GM21381 (cell line): ENCODE measurements at regions not wholly inside any gene's neighbourhood (a gene's known extent, or its start where the extent isn't known, plus 50 kb on each side); places are given as distances from the start of the nearest gene placed in this dataset.
"Not testable (repeated sequence)": the region's sequence is repeated elsewhere in the genome, so short reads cannot be mapped to it uniquely, and the experiment has no call there.

Experiments
- ATAC-seq: cut with Tn5 transposase; IDR thresholded peaks from one replicate; pipeline ENCODE4 v1.9.1; 2021; ENCODE audit warnings: mild to moderate bottlenecking, moderate library complexity; ENCODE audit not compliant: unreplicated experiment

GRCh38 chr14:30349520-30349919, 209.4 kb upstream of the G2E3 start:
- no peak for ATAC-seq

GRCh38 chr14:30354439-30354838, 204.5 kb upstream of the G2E3 start:
- ATAC-seq: no peak

- ATAC-seq: no peak
These were observed 203.5 kb upstream of the G2E3 start for GRCh38 chr14:30355431-30355913.

GRCh38 chr14:30356438-30357202, 202.3 kb upstream of the G2E3 start:
- no peak for ATAC-seq

GRCh38 chr14:30357791-30358190, 201.2 kb upstream of the G2E3 start:
- ATAC-seq: no peak

GRCh38 chr14:30362369-30363218, 196.4 kb upstream of the G2E3 start:
- ATAC-seq: no peak

DNA sequence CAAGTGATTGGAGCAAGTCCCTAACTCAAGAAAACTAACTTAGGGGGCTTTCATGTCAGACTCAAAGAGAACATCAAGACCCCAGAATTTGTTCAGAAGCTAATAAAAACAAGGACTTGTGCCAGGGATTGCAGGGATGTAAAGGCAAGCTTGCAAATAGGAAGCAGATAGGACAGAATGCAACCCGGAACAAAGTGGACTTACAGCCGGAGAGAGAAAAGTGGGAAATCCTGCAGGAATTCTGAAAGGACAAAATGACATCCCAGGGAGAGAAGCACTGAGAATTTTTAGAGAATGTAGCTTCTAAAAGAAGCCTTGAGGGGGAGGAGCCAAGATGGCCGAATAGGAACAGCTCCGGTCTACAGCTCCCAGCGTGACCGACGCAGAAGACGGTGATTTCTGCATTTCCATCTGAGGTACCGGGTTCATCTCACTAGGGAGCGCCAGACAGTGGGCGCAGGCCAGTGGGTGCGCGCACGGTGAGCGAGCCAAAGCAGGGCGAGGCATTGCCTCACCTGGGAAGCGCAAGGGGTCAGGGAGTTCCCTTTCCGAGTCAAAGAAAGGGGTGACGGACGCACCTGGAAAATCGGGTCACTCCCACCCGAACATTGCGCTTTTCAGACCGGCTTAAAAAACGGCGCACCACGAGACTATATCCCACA, 195.6 kb upstream of the G2E3 start:
- ATAC-seq: not testable (repeated sequence)

- no peak for ATAC-seq
These were observed 189.3 kb upstream of the G2E3 start for GRCh38 chr14:30369502-30370180.

DNA sequence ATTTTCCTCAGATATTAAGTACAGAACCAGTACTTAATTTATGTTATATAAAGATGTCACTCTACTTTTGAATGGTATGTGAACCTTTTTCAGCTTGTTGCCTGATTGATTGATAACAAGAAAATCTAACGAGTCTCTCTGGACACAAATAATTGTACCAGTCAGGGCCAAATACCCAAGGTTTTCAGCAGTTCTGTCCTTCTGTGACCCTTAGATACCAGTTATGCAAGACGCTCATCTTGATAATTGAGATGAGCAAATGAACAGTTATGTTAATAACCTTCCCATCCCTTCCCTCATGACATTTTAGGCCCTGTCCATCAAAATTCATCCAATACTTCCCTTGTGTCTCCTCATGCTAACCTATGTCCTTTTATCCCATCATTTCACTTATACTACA, 185.9 kb upstream of the G2E3 start:
- ATAC-seq: no peak

DNA sequence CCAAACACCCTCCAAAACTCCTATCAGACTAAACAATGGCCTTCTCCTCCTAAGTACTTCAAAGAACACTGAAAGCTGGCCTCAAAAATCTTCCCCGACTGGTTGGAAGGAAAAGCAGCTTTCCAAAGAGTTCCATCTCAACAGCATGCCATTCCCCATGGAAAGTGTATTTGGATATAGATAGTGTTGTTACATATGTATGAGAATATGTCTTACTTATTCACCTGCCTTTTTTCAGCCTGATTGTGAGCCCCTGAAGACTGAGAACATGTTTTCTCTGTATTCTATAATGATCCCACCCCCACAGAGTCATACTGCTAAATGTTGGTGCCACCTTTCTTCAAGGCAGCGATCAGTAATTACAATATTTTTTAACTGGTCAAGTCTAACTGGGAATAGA, 185.4 kb upstream of the G2E3 start:
- ATAC-seq: no peak

- ATAC-seq: peak; percentile 89
These were observed 183.6 kb upstream of the G2E3 start for GRCh38 chr14:30375296-30375892.

GRCh38 chr14:30381861-30382480, 177.0 kb upstream of the G2E3 start:
- no peak for ATAC-seq

DNA sequence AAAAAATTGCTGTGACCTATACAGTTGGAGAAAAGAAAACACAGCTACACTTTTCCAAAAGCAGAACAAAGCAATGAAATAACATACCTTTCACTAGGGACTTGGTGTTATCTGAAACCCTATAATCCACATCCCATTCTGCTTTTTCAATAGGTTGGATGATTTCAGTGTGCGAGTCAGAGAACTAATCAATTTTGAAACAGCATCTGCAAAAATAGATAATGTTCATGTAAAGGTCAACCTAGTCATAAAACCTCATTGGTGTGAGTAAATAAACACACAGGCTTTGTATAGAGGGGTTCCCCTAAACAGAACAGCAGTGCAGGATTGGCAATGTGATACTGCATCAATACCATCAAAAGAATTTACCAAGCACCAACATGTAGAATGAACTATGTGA, 173.0 kb upstream of the G2E3 start:
- ATAC-seq: no peak

DNA sequence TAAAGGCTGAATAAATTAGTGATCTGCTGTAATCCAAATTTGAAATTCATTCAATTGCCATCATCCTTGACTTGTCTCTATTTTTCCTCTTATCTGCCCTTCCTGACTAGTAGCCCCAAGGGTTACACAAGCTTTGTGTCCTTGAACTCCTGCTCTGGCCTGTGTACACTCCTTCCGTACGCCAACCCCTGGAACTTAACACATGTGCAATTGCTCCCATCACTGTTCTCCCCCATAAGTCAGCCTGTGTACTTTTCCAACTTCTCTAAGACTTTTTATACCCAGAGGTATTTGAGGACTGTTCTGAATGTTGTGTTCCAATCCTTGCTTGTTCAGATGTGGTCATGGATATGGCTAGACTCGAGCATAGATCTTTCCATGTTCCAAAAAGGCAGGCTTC, 171.1 kb upstream of the G2E3 start:
- no peak for ATAC-seq

- ATAC-seq: no peak
These were observed 169.7 kb upstream of the G2E3 start for GRCh38 chr14:30389134-30389876.

- no peak for ATAC-seq
These were observed 169.0 kb upstream of the G2E3 start for GRCh38 chr14:30389877-30390385.

DNA sequence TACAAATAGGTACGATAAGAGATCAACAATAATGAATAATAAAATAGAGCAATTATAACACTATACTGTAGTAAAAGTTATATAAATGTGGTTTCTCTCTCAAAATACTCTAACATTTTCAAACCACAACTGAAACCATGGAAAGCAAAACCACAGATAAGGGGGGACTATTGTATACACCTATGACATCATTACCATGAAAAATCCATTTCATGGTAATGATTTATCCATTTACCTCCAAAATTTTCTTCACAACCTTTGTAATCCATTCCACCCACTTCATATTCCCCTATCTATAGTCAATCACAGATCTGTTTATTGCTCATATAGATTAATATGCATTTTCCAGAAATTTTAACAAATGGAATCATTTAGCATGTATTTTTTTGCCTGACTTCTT, 163.9 kb upstream of the G2E3 start:
- ATAC-seq: no peak

GRCh38 chr14:30402846-30403245, 156.1 kb upstream of the G2E3 start:
- no peak for ATAC-seq

- no peak for ATAC-seq
These were observed 155.2 kb upstream of the G2E3 start for GRCh38 chr14:30403791-30404190.
